Neural progenitor cell (in vitro differentiated cells): ENCODE measurements at regions not wholly inside any gene's neighbourhood (a gene's known extent, or its start where the extent isn't known, plus 50 kb on each side); places are given as distances from the start of the nearest gene placed in this dataset.

ENCODE experiments used
- CTCF ChIP-seq: fragments of 200-600 bp; sonication (generic); IDR thresholded peaks from 2 replicates; pipeline ENCODE4 v1.5.1; 2017; ENCODE audit warnings: antibody characterized with exemption, mild to moderate bottlenecking
- EZH2 ChIP-seq: fragments of 200-600 bp; sonication (generic); IDR thresholded peaks from 2 replicates; pipeline ENCODE4 v1.6.1; 2017; ENCODE audit warnings: antibody characterized with exemption, mild to moderate bottlenecking, moderate library complexity
- EZH2phosphoT487 ChIP-seq: fragments of 200-600 bp; sonication (generic); IDR thresholded peaks from 2 replicates; pipeline ENCODE4 v1.6.1; 2017; ENCODE audit warnings: antibody characterized with exemption

GRCh38 chr5:154109416-154110106, 70.8 kb downstream of the MFAP3 start:
- TF ChIP-seq CTCF (no peak), EZH2 (no peak), EZH2phosphoT487 (no peak)
